RWPE1 (cell line): ENCODE measurements at regions not wholly inside any gene's neighbourhood (a gene's known extent, or its start where the extent isn't known, plus 50 kb on each side); places are given as distances from the start of the nearest gene placed in this dataset.

Experiments
- CTCF ChIA-PET: fragments of 350-600 bp; sonication (Branson Sonifier 250); formaldehyde crosslinking; extraction: SDS; loops from one replicate; lab custom pipeline; 2021; lab: Yijun Ruan, JAX
- POLR2A ChIA-PET: fragments of 400-600 bp; formaldehyde crosslinking; extraction: SDS; loops from one replicate; lab custom pipeline; 2020; ENCODE audit warnings: antibody characterized with exemption; ENCODE audit not compliant: low non-redundant PET; lab: Yijun Ruan, JAX
- DNase-seq: peaks from one replicate; pipeline ENCODE4 v3.0.0; 2012; ENCODE audit warnings: low spot score
- H3K27ac ChIP-seq: fragments of 450-650 bp; 2 replicates; pipeline ENCODE4 v1.5.1; 2017
- CTCF ChIP-seq: fragments of 450-650 bp; conservative IDR thresholded peaks from 2 replicates; pipeline ENCODE4 v1.5.1; 2017; ENCODE audit warnings: low read depth, mild to moderate bottlenecking

- ChIA-PET POLR2A (no interaction called here), CTCF (interaction anchor here (0.6 kb wide), 1 partner anchor 124 kb away, joined by 3 read pairs; no protein-coding TSS in a partner anchor)
- DNase-seq, result no peak
- no peak for TF ChIP-seq CTCF
- no peak overlapping the region for H3K27ac ChIP-seq
These were observed 82.9 kb upstream of the CLMN start for GRCh38 chr14:95402578-95402977.

- no peak overlapping the region for H3K27ac ChIP-seq
- TF ChIP-seq CTCF, result no peak
- no peak for DNase-seq
- CTCF ChIA-PET, result interaction anchor here (0.6 kb wide), 1 partner anchor 123 kb away, joined by 3 read pairs; no protein-coding TSS in a partner anchor
- POLR2A ChIA-PET, result no interaction called here
These were observed 82.5 kb upstream of the CLMN start for GRCh38 chr14:95402176-95402575.

- ChIA-PET POLR2A (no interaction called here), CTCF (no interaction called here)
- no peak for DNase-seq
- no peak overlapping the region for H3K27ac ChIP-seq
- TF ChIP-seq CTCF, result no peak
These were observed 79.2 kb upstream of the CLMN start for GRCh38 chr14:95398630-95399547.

GRCh38 chr14:95397325-95397724 is 77.6 kb upstream of the CLMN start:
- ChIA-PET CTCF (no interaction called here), POLR2A (no interaction called here)
- DNase-seq, result no peak
- H3K27ac ChIP-seq, result no peak overlapping the region
- TF ChIP-seq CTCF, result no peak

- DNase-seq, result no peak
- ChIA-PET POLR2A (no interaction called here), CTCF (no interaction called here)
- H3K27ac ChIP-seq, result no peak overlapping the region
- TF ChIP-seq CTCF, result no peak
These were observed 76.5 kb upstream of the CLMN start for GRCh38 chr14:95396221-95396620.

- no peak for TF ChIP-seq CTCF
- CTCF ChIA-PET, result no interaction called here
- no peak for DNase-seq
- H3K27ac ChIP-seq, result no peak overlapping the region
- POLR2A ChIA-PET, result no interaction called here
These were observed 75.5 kb upstream of the CLMN start for GRCh38 chr14:95395098-95395737.
